ENCODE measurements at regions not wholly inside any gene's neighbourhood (a gene's known extent, or its start where the extent isn't known, plus 50 kb on each side); places are given as distances from the start of the nearest gene placed in this dataset.
"Not testable (repeated sequence)": the region's sequence is repeated elsewhere in the genome, so short reads cannot be mapped to it uniquely, and the experiment has no call there.

DNA sequence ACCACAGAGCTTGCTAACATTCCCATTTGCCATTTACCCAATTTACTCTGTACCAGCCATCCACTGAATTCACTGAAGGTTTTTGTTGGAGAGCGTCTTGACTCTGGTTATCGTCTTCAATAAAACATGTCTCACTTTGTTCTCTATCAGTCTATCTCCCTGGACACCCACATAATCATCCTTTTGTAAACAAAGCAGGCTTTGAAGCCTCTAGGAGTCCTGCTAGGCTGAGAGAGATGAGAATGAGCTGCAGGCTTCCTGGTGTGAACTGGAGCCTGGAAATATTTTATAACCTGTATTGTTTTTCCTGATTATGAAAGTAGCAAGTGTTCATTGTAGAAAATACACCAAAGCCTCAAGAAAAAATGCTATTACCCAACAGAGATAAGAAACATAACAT lies 140.6 kb upstream of the ZNF366 start:
- no peak for DNase-seq
- no peaks in the 10 kb centered on the region for H3K4me1 Mint-ChIP-seq
- H3K4me3 Mint-ChIP-seq: no peak overlapping the region
- no peak for ATAC-seq
- H3K9me3 Mint-ChIP-seq: no peaks in the 10 kb centered on the region
- H3K27ac Mint-ChIP-seq: no peak overlapping the region
- peaks cover 8% of the 10 kb centered on the region for H3K27me3 Mint-ChIP-seq

DNA sequence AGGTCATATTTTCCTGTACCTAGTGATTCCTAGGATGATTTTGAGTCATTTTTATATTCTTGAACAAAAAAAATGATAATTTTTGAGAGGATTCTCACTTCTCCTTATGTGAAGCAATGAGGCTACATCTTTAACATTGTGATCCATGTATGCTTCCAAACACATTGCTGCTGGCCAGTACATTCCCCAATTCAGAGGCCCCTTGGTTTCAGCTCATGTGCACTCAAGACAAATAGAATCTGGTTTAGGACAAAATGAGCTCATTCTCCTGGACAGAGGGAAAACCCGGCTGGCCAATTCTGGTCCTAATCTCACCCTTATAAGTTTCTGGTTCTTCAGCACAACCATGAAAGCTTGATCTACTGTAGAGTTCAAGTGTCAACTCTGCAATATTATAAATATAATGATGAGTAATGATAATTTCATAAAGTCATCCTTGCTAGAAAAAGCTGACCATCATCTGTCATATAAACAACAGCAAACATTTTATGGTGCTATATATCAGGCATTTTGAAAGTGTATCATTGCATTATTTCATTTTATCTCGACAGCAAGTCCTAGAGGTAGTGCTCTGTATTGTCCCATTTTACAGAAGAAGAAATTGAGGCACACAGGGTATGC lies 139.1 kb upstream of the ZNF366 start:
- no peak for ATAC-seq
- DNase-seq: no peak
- H3K27me3 Mint-ChIP-seq: peaks cover 8% of the 10 kb centered on the region
- H3K4me1 Mint-ChIP-seq: no peaks in the 10 kb centered on the region
- H3K4me3 Mint-ChIP-seq: no peak overlapping the region
- no peaks in the 10 kb centered on the region for H3K9me3 Mint-ChIP-seq
- no peak overlapping the region for H3K27ac Mint-ChIP-seq

GRCh38 chr5:72645064-72645846 lies 138.0 kb upstream of the ZNF366 start:
- no peaks in the 10 kb centered on the region for H3K4me1 Mint-ChIP-seq
- DNase-seq: no peak
- H3K27me3 Mint-ChIP-seq: peaks cover 8% of the 10 kb centered on the region
- H3K27ac Mint-ChIP-seq: peak overlapping the region in 1 of 2 donors; percentile 57
- no peak overlapping the region for H3K4me3 Mint-ChIP-seq
- H3K9me3 Mint-ChIP-seq: no peaks in the 10 kb centered on the region
- ATAC-seq: no peak

- Mint-ChIP-seq H3K27me3 (peaks cover 8% of the 10 kb centered on the region), H3K4me3 (no peak overlapping the region), H3K4me1 (no peaks in the 10 kb centered on the region), H3K27ac (no peak overlapping the region), H3K9me3 (no peaks in the 10 kb centered on the region)
- DNase-seq: no peak
- ATAC-seq: no peak
These were observed 137.1 kb upstream of the ZNF366 start for GRCh38 chr5:72644296-72644695.

DNA sequence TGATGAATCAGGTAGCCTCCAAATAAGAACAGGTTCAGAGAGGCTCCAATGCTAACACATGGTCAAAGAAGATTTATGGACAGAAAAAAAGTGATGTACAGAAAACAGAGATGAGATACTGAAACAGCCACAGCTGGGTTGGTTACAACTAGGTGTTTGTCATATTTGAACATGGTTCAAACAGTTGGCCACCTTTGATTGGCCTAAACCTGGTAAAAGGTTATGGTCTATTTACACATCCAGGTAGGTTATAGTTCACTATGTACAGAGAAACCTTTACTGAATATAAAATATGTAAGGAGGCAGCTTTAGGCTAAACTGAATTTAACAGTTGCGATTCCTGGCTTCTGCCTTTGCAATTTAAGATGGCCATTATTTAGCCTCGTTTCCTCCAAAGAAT lies 134.0 kb upstream of the ZNF366 start:
- no peak for DNase-seq
- no peak for ATAC-seq
- Mint-ChIP-seq H3K27me3 (peaks cover 8% of the 10 kb centered on the region), H3K27ac (no peak overlapping the region), H3K4me1 (no peaks in the 10 kb centered on the region), H3K9me3 (no peaks in the 10 kb centered on the region), H3K4me3 (no peak overlapping the region)

- Mint-ChIP-seq H3K4me1 (no peaks in the 10 kb centered on the region), H3K27me3 (peaks cover 11% of the 10 kb centered on the region), H3K4me3 (no peak overlapping the region), H3K27ac (peak overlapping the region in 1 of 2 donors; percentile 57), H3K9me3 (no peaks in the 10 kb centered on the region)
- no peak for ATAC-seq
- no peak for DNase-seq
These were observed 129.8 kb upstream of the ZNF366 start for GRCh38 chr5:72637058-72637457.

GRCh38 chr5:72636565-72636964 lies 129.4 kb upstream of the ZNF366 start:
- H3K9me3 Mint-ChIP-seq, DNase-seq, H3K27ac Mint-ChIP-seq, H3K4me1 Mint-ChIP-seq, ATAC-seq, H3K4me3 Mint-ChIP-seq: not testable (repeated sequence)
- peaks cover 15% of the 10 kb centered on the region for H3K27me3 Mint-ChIP-seq

DNA sequence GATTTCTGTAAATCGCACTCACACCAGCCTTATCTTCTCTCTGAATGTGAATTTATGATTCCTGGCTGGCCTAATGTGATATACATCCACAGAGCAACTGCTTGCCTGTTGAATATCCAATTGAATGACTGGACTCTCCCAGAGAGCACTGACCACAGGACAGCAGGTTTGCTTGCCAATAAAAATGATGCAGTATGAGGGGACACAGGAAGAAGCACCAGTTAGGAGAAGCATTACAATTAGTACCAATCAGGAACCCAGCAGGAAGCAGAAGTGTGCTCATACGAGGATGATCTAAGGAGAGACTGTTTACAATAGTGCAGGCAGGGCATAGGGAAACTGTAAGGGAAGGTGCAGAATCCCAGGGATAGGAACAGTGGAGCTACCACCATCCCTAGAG lies 127.2 kb upstream of the ZNF366 start:
- Mint-ChIP-seq H3K27ac (no peak overlapping the region), H3K9me3 (no peaks in the 10 kb centered on the region), H3K27me3 (peaks cover 27% of the 10 kb centered on the region), H3K4me1 (no peaks in the 10 kb centered on the region), H3K4me3 (no peak overlapping the region)
- DNase-seq (no peak), ATAC-seq (no peak)

GRCh38 chr5:72633649-72634048 lies 126.4 kb upstream of the ZNF366 start:
- no peaks in the 10 kb centered on the region for H3K9me3 Mint-ChIP-seq
- no peaks in the 10 kb centered on the region for H3K4me1 Mint-ChIP-seq
- DNase-seq (no peak), ATAC-seq (no peak)
- no peak overlapping the region for H3K27ac Mint-ChIP-seq
- H3K4me3 Mint-ChIP-seq: no peak overlapping the region
- peaks cover 27% of the 10 kb centered on the region for H3K27me3 Mint-ChIP-seq

DNA sequence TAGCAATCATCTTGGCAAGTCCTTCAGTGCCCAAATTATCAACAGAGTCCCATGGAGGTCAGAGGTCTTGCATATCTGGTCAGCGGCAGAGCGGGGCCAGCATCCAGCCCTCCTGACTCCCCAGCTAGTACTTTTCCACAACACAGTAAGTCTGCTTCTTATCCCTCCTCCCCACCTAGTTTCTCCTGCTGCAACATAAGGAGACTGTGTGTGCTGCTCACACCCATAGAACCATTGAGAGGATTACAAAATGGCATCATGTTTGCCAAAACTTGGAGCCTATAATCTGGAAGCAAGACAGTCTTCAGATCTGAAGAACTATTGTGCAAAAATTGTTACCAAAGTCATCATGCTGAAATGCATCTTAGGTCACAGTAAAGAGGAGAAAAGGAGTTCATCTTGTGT lies 125.8 kb upstream of the ZNF366 start:
- Mint-ChIP-seq H3K27me3 (peaks cover 27% of the 10 kb centered on the region), H3K4me1 (no peaks in the 10 kb centered on the region), H3K4me3 (no peak overlapping the region), H3K9me3 (no peaks in the 10 kb centered on the region), H3K27ac (no peak overlapping the region)
- DNase-seq (no peak), ATAC-seq (no peak)

- H3K27ac Mint-ChIP-seq: no peak overlapping the region
- DNase-seq (no peak), ATAC-seq (no peak)
- H3K4me3 Mint-ChIP-seq: no peak overlapping the region
- peaks cover 34% of the 10 kb centered on the region for H3K27me3 Mint-ChIP-seq
- H3K9me3 Mint-ChIP-seq: no peaks in the 10 kb centered on the region
- no peaks in the 10 kb centered on the region for H3K4me1 Mint-ChIP-seq
These were observed 123.5 kb upstream of the ZNF366 start for GRCh38 chr5:72630721-72631120.

DNA sequence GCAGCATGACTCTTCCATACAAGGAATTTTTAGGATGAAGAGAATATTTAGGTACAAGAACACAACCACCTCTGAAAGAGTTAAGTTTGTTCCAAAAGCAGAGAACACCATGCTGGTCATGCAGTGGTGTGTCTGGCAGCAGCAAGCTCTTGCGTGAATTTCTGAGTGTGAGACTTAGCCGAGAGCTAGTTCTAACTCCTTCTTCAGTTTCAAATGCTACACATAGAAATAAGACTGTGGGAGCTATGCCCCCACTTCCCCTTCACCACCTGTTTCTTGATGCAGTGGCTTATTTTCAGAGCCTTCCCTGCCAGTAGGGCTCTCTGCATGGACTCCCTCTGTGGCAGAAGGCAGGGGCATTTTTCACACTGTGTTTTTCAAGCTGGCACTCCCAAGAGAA lies 122.9 kb upstream of the ZNF366 start:
- no peak overlapping the region for H3K4me3 Mint-ChIP-seq
- no peaks in the 10 kb centered on the region for H3K4me1 Mint-ChIP-seq
- ATAC-seq (no peak), DNase-seq (no peak)
- peaks cover 40% of the 10 kb centered on the region for H3K27me3 Mint-ChIP-seq
- H3K27ac Mint-ChIP-seq: no peak overlapping the region
- no peaks in the 10 kb centered on the region for H3K9me3 Mint-ChIP-seq

GRCh38 chr5:72628771-72629371 lies 121.7 kb upstream of the ZNF366 start:
- Mint-ChIP-seq H3K27me3 (peaks cover 42% of the 10 kb centered on the region), H3K27ac (no peak overlapping the region), H3K9me3 (no peaks in the 10 kb centered on the region), H3K4me1 (no peaks in the 10 kb centered on the region), H3K4me3 (no peak overlapping the region)
- ATAC-seq (no peak), DNase-seq (no peak)

GRCh38 chr5:72625332-72625731 lies 118.1 kb upstream of the ZNF366 start:
- Mint-ChIP-seq H3K27me3 (peaks cover 37% of the 10 kb centered on the region), H3K9me3 (no peaks in the 10 kb centered on the region), H3K4me1 (no peaks in the 10 kb centered on the region), H3K27ac (no peak overlapping the region), H3K4me3 (no peak overlapping the region)
- ATAC-seq: no peak
- DNase-seq: no peak

DNA sequence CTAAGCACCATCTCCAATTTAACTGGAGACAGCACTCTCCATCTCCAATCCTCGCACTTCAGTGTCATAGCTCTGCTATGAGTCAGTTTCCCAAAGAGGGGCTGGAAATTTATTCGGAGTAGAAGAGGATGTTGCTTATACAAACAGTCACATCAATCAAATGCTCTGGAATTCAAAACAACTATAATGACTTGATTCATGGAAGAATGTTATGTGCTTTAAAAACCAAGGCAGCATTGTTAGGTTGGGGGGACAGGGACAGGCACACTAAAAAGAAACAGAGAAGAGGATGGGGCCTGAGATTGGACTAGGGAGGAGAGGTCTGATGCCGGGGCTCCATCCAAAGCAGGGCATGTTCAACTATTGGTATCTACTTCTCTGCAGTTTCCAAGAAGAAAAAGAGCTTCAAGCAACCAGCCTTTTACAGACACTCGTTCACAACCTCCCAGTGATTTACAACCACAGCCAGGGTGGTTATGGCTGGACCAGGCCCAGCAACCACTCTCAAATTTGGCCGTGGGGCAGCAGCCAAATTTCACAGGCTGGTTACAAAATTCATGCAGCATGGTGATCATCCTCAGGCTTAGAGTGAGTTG lies 117.5 kb upstream of the ZNF366 start:
- H3K27ac Mint-ChIP-seq: no peak overlapping the region
- no peak for DNase-seq

DNA sequence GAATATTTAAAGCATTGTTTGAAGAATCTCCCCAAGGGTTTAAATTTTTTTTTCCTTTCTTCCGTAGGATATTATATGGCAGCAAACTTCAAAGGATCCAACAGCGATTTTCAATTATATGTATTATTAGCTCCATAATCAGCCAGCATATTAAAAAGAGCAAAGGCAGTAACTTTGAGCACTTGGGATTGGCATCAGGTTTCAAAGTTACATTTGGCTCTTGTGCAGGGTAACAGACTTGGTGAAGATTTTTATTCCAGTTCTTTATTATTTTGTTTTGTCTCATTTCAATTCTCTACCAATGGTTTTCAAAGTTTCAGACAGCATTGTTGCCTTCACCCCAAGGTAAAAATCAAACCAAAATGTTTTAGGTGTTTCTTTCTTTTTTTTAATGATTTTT lies 116.7 kb upstream of the ZNF366 start:
- Mint-ChIP-seq H3K27me3 (peaks cover 46% of the 10 kb centered on the region), H3K9me3 (no peaks in the 10 kb centered on the region), H3K27ac (no peak overlapping the region), H3K4me1 (no peaks in the 10 kb centered on the region), H3K4me3 (no peak overlapping the region)
- no peak for ATAC-seq
- DNase-seq: no peak

More for the DNA sequence above, 117.5 kb upstream of the ZNF366 start:
- Mint-ChIP-seq H3K4me1 (no peaks in the 10 kb centered on the region), H3K9me3 (no peaks in the 10 kb centered on the region), H3K27me3 (peaks cover 39% of the 10 kb centered on the region), H3K4me3 (no peak overlapping the region)
- no peak for ATAC-seq

Measured in stimulated activated naive CD8-positive, alpha-beta T cell treated with anti-CD3 and anti-CD28 coated beads, Interleukin-15, amount 100 ng/mL, for 72 hours (primary cell).